ENCODE measurements at regions not wholly inside any gene's neighbourhood (a gene's known extent, or its start where the extent isn't known, plus 50 kb on each side); places are given as distances from the start of the nearest gene placed in this dataset.

DNA sequence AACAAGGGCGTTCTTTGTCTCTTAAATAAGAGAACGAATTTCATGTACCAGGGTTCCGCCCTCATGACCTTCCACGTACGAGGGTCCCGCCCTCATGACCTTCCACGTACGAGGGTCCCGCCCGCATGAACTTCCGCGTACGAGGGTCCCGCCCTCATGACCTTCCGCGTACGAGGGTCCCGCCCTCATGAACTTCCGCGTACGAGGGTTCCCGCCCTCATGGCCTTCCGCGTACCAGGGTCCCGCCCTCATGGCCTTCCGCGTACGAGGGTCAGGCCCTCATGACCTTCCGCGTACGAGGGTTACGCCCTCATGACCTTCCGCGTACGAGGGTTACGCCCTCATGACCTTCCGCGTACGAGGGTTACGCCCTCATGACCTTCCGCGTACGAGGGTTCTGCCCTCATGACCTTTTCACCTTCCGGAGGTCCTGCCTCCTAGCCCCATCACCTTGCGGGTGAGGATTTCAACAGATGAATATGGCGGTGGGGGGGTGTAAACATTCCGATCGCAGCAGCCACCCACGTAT lies 273.9 kb upstream of the ADAMTS16 start:
- TF ChIP-seq TARDBP (IDR thresholded peaks at IDR 0.05), result no peak
- TF ChIP-seq LEF1 (IDR thresholded peaks at IDR 0.05; ENCODE audit: borderline replicate concordance), result no peak
- no peak for TF ChIP-seq ARNT (IDR thresholded peaks at IDR 0.05)
- no peak for TF ChIP-seq HDGF (IDR thresholded peaks at IDR 0.05; ENCODE audit: borderline replicate concordance)
- no peak for TF ChIP-seq CTBP1 (IDR thresholded peaks at IDR 0.05; ENCODE audit: borderline replicate concordance)
- no peak for TF ChIP-seq FOXM1 (IDR thresholded peaks at IDR 0.05; ENCODE audit: borderline replicate concordance)
- no peak for TF ChIP-seq NFRKB (IDR thresholded peaks at IDR 0.05)
- TF ChIP-seq ELF4 (IDR thresholded peaks at IDR 0.05), result no peak
- no peak for TF ChIP-seq L3MBTL2 (conservative IDR thresholded peaks at IDR 0.05)
- TF ChIP-seq SUZ12 (IDR thresholded peaks at IDR 0.05), result no peak
- no peak for TF ChIP-seq BHLHE40 (IDR thresholded peaks at IDR 0.05; ENCODE audit: borderline replicate concordance)
- TF ChIP-seq FOXA1 (IDR thresholded peaks at IDR 0.05), result no peak
- TF ChIP-seq ZNF384 (IDR thresholded peaks at IDR 0.05), result no peak
- no peak for TF ChIP-seq FOXK2 (IDR thresholded peaks at IDR 0.05)
- TF ChIP-seq, protein P1, sequence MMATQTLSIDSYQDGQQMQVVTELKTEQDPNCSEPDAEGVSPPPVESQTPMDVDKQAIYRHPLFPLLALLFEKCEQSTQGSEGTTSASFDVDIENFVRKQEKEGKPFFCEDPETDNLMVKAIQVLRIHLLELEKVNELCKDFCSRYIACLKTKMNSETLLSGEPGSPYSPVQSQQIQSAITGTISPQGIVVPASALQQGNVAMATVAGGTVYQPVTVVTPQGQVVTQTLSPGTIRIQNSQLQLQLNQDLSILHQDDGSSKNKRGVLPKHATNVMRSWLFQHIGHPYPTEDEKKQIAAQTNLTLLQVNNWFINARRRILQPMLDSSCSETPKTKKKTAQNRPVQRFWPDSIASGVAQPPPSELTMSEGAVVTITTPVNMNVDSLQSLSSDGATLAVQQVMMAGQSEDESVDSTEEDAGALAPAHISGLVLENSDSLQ (IDR thresholded peaks at IDR 0.05), result no peak
- TF ChIP-seq SP1 (IDR thresholded peaks at IDR 0.05), result no peak
- ChIA-PET POLR2A (no interaction called here), CTCF (no interaction called here)
- DNase-seq (ENCODE audit: extremely low spot score), result no peak

DNA sequence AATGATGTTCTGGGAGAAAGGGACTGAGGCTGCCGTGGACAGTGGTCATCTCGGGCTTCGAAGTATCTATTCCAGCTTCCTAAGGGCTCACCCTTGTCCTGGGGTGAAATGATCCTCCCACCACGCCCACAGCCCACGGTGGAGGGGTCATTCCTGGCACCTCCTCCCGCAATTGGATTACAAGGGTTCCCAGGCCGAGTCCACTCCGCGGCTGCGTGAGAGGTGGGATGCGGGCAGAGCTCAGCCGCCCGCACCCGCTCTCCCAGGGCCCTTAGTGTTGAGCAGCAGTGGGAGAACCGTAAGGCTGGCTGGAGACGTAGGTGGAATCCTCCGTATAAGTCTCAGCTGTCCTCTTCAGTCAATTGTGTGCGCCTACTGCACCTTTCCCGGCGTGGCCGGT lies 273.3 kb upstream of the ADAMTS16 start:
- CTCF ChIA-PET, result no interaction called here
- TF ChIP-seq NFRKB (IDR thresholded peaks at IDR 0.05) (no peak), L3MBTL2 (conservative IDR thresholded peaks at IDR 0.05) (no peak), SUZ12 (IDR thresholded peaks at IDR 0.05) (no peak), CTBP1 (IDR thresholded peaks at IDR 0.05; ENCODE audit: borderline replicate concordance) (no peak), LEF1 (IDR thresholded peaks at IDR 0.05; ENCODE audit: borderline replicate concordance) (no peak), HDGF (IDR thresholded peaks at IDR 0.05; ENCODE audit: borderline replicate concordance) (no peak), ZNF384 (IDR thresholded peaks at IDR 0.05) (no peak), ARNT (IDR thresholded peaks at IDR 0.05) (no peak), FOXK2 (IDR thresholded peaks at IDR 0.05) (no peak), FOXA1 (IDR thresholded peaks at IDR 0.05) (no peak), SP1 (IDR thresholded peaks at IDR 0.05) (no peak), FOXM1 (IDR thresholded peaks at IDR 0.05; ENCODE audit: borderline replicate concordance) (no peak), BHLHE40 (IDR thresholded peaks at IDR 0.05; ENCODE audit: borderline replicate concordance) (no peak), ELF4 (IDR thresholded peaks at IDR 0.05) (no peak), TARDBP (IDR thresholded peaks at IDR 0.05) (no peak)
- TF ChIP-seq, protein P1 (IDR thresholded peaks at IDR 0.05), result no peak
- POLR2A ChIA-PET, result no interaction called here
- no peak for DNase-seq (ENCODE audit: extremely low spot score)

DNA sequence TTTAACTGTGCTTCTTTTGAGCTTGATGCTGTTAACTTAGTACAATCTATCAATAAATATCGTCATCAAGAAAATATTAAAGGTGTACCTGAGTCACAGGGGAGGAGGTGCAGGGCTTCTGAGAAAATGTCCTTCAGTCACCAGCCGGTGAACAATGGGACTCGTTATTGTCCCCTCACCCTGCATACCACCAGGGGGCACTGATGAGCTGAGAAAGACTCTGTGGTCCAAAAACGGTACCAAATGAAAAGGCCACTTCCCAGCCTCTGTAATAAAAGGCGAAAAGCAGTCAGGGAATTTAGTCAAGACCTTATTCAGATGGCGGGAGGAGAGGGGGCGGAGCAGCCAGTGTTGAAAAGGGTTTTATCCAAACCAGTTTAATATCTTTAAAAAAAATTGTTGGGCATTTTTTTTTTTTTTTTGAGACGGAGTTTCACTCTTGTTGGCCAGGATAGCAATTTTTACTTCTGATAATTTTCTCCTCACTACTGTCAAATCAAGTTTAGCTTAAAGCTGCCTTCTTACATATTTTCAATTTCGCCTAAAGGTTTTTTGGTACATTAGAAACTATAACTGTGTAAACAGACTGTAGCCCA lies 271.9 kb upstream of the ADAMTS16 start:
- ChIA-PET CTCF (interaction anchor here (0.6 to 1.2 kb wide), 2 partner anchors 29 to 551 kb away, joined by 3 to 6 read pairs; no protein-coding TSS in a partner anchor), POLR2A (no interaction called here)
- TF ChIP-seq ARNT (IDR thresholded peaks at IDR 0.05), result no peak
- no peak for TF ChIP-seq SUZ12 (IDR thresholded peaks at IDR 0.05)
- TF ChIP-seq BHLHE40 (IDR thresholded peaks at IDR 0.05; ENCODE audit: borderline replicate concordance), result no peak
- no peak for TF ChIP-seq TARDBP (IDR thresholded peaks at IDR 0.05)
- TF ChIP-seq FOXA1 (IDR thresholded peaks at IDR 0.05), result no peak
- no peak for TF ChIP-seq CTBP1 (IDR thresholded peaks at IDR 0.05; ENCODE audit: borderline replicate concordance)
- TF ChIP-seq L3MBTL2 (conservative IDR thresholded peaks at IDR 0.05), result no peak
- no peak for TF ChIP-seq ZNF384 (IDR thresholded peaks at IDR 0.05)
- TF ChIP-seq, protein P1 (IDR thresholded peaks at IDR 0.05), result no peak
- TF ChIP-seq HDGF (IDR thresholded peaks at IDR 0.05; ENCODE audit: borderline replicate concordance), result no peak
- TF ChIP-seq NFRKB (IDR thresholded peaks at IDR 0.05), result no peak
- no peak for TF ChIP-seq ELF4 (IDR thresholded peaks at IDR 0.05)
- TF ChIP-seq SP1 (IDR thresholded peaks at IDR 0.05), result no peak
- no peak for TF ChIP-seq FOXM1 (IDR thresholded peaks at IDR 0.05; ENCODE audit: borderline replicate concordance)
- no peak for TF ChIP-seq FOXK2 (IDR thresholded peaks at IDR 0.05)
- TF ChIP-seq LEF1 (IDR thresholded peaks at IDR 0.05; ENCODE audit: borderline replicate concordance), result no peak
- peak; percentile 66 for DNase-seq (ENCODE audit: extremely low spot score)

DNA sequence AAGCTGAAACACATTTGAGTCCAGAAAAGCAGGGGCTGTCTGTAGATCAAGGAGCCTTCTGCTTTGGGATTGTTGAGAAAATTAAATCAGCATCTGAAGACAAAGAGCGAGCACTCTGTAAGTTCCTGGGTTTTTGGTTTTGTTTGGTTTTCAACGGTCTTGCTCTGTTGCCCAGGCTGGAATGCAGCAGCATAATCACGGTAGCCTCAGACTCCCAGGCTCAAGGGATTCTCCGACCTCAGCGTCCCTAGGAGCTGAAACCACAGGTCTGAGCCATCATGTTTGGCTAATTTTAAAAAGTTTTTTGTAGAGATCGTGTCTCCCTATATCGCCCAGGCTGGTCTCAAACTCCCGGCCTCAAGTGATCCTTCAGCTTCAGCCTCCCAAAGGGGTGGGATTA lies 266.5 kb upstream of the ADAMTS16 start:
- ChIA-PET CTCF (no interaction called here), POLR2A (no interaction called here)
- no peak for TF ChIP-seq SP1 (IDR thresholded peaks at IDR 0.05)
- no peak for TF ChIP-seq SUZ12 (IDR thresholded peaks at IDR 0.05)
- no peak for TF ChIP-seq CTBP1 (IDR thresholded peaks at IDR 0.05; ENCODE audit: borderline replicate concordance)
- no peak for TF ChIP-seq ZNF384 (IDR thresholded peaks at IDR 0.05)
- TF ChIP-seq HDGF (IDR thresholded peaks at IDR 0.05; ENCODE audit: borderline replicate concordance), result no peak
- TF ChIP-seq FOXA1 (IDR thresholded peaks at IDR 0.05), result no peak
- TF ChIP-seq FOXK2 (IDR thresholded peaks at IDR 0.05), result no peak
- no peak for TF ChIP-seq L3MBTL2 (conservative IDR thresholded peaks at IDR 0.05)
- no peak for DNase-seq (ENCODE audit: extremely low spot score)

DNA sequence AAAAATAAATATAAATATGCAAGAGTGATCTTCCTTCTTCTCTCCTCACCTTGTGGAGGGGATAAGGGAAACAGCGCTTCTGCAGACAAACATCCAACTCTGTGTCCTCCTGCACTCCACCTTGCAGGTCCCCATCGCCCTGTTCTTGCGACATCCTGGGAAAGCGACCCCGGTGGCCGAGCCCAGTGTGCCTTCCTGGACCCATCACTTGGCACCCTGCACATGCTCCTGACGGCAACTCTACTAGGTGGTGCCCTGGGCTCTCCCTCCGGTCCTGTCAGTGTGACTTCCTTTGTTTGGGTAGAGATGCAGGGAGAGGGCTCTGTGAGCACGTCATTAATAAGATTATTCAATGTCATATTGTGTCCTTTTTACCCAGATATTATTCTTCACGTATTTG lies 266.0 kb upstream of the ADAMTS16 start:
- POLR2A ChIA-PET, result interaction anchor here (0.5 kb wide), 1 partner anchor 521 kb away, joined by 3 read pairs; no protein-coding TSS in a partner anchor
- no peak for DNase-seq (ENCODE audit: extremely low spot score)
- CTCF ChIA-PET, result no interaction called here
- TF ChIP-seq FOXA1 (IDR thresholded peaks at IDR 0.05) (no peak), L3MBTL2 (conservative IDR thresholded peaks at IDR 0.05) (no peak), LEF1 (IDR thresholded peaks at IDR 0.05; ENCODE audit: borderline replicate concordance) (no peak), SUZ12 (IDR thresholded peaks at IDR 0.05) (no peak), ARNT (IDR thresholded peaks at IDR 0.05) (no peak), FOXM1 (IDR thresholded peaks at IDR 0.05; ENCODE audit: borderline replicate concordance) (no peak), CTBP1 (IDR thresholded peaks at IDR 0.05; ENCODE audit: borderline replicate concordance) (no peak), ELF4 (IDR thresholded peaks at IDR 0.05) (no peak), NFRKB (IDR thresholded peaks at IDR 0.05) (no peak), TARDBP (IDR thresholded peaks at IDR 0.05) (no peak), SP1 (IDR thresholded peaks at IDR 0.05) (no peak)

All from HEK293T (cell line).